ENCODE measurements at regions not wholly inside any gene's neighbourhood (a gene's known extent, or its start where the extent isn't known, plus 50 kb on each side); places are given as distances from the start of the nearest gene placed in this dataset.
"Not testable (repeated sequence)": the region's sequence is repeated elsewhere in the genome, so short reads cannot be mapped to it uniquely, and the experiment has no call there.

- no peak for DNase-seq (ENCODE audit: low spot score)
Observed at GRCh38 chr4:25981749-25982148, 67.7 kb downstream of the SMIM20 start.

- DNase-seq (ENCODE audit: low spot score), result no peak
Observed at GRCh38 chr4:25982962-25983361, 68.9 kb downstream of the SMIM20 start.

- DNase-seq (ENCODE audit: low spot score), result no peak
Observed at GRCh38 chr4:25984266-25984665, 70.2 kb downstream of the SMIM20 start.

GRCh38 chr4:25984796-25985195, 70.8 kb downstream of the SMIM20 start:
- no peak for DNase-seq (ENCODE audit: low spot score)

- DNase-seq (ENCODE audit: low spot score), result no peak
Observed at GRCh38 chr4:25986807-25987206, 72.8 kb downstream of the SMIM20 start.

- no peak for DNase-seq (ENCODE audit: low spot score)
Observed at GRCh38 chr4:25991340-25991739, 77.3 kb downstream of the SMIM20 start.

GRCh38 chr4:25993395-25994185, 79.6 kb downstream of the SMIM20 start:
- peak; percentile 54 for DNase-seq (ENCODE audit: low spot score)

GRCh38 chr4:25994577-25994976, 80.6 kb downstream of the SMIM20 start:
- not testable (repeated sequence) for DNase-seq (ENCODE audit: low spot score)

GRCh38 chr4:26000274-26000950, 86.4 kb downstream of the SMIM20 start:
- no peak for DNase-seq (ENCODE audit: low spot score)

- DNase-seq (ENCODE audit: low spot score), result no peak
Observed at GRCh38 chr4:26001413-26001812, 87.4 kb downstream of the SMIM20 start.

GRCh38 chr4:26001816-26002215, 87.8 kb downstream of the SMIM20 start:
- DNase-seq (ENCODE audit: low spot score), result no peak

GRCh38 chr4:26003056-26003455, 89.0 kb downstream of the SMIM20 start:
- DNase-seq (ENCODE audit: low spot score), result no peak

- DNase-seq (ENCODE audit: low spot score), result no peak
Observed at GRCh38 chr4:26004290-26004689, 90.3 kb downstream of the SMIM20 start.

GRCh38 chr4:26005764-26006163, 91.7 kb downstream of the SMIM20 start:
- no peak for DNase-seq (ENCODE audit: low spot score)

- no peak for DNase-seq (ENCODE audit: low spot score)
Observed at GRCh38 chr4:26008737-26009136, 94.7 kb downstream of the SMIM20 start.

GRCh38 chr4:26009502-26009901, 95.5 kb downstream of the SMIM20 start:
- DNase-seq (ENCODE audit: low spot score), result no peak

- no peak for DNase-seq (ENCODE audit: low spot score)
Observed at GRCh38 chr4:26010304-26010703, 96.3 kb downstream of the SMIM20 start.

- no peak for DNase-seq (ENCODE audit: low spot score)
Observed at GRCh38 chr4:26013629-26014028, 99.6 kb downstream of the SMIM20 start.

GRCh38 chr4:26015133-26015651, 101.2 kb downstream of the SMIM20 start:
- DNase-seq (ENCODE audit: low spot score), result no peak

- DNase-seq (ENCODE audit: low spot score), result no peak
Observed at GRCh38 chr4:26015906-26016305, 101.9 kb downstream of the SMIM20 start.

- DNase-seq (ENCODE audit: low spot score), result no peak
Observed at GRCh38 chr4:26017531-26017930, 103.5 kb downstream of the SMIM20 start.

- DNase-seq (ENCODE audit: low spot score), result not testable (repeated sequence)
Observed at GRCh38 chr4:26017961-26018700, 104.1 kb downstream of the SMIM20 start.

Measured in COLO829 (cell line).